Stimulated activated CD4-positive, alpha-beta T cell treated with anti-CD3 and anti-CD28 coated beads, Interleukin-4, amount 100 ng/mL, for 48 hours (primary cell): ENCODE measurements at regions not wholly inside any gene's neighbourhood (a gene's known extent, or its start where the extent isn't known, plus 50 kb on each side); places are given as distances from the start of the nearest gene placed in this dataset.
A peak's percentile ranks its signal among the peaks of the same experiment; 100 is the strongest.
"Not testable (repeated sequence)": the region's sequence is repeated elsewhere in the genome, so short reads cannot be mapped to it uniquely, and the experiment has no call there.

Experiments
- DNase-seq, 2 donors: peaks; one replicate each; pipeline ENCODE4 v3.0.0-alpha.2; 2020; ENCODE audit warnings: low read depth in 2 of 2

GRCh38 chr2:238502088-238502810 is 75.5 kb downstream of the ASB1 start:
- no peak for DNase-seq

DNA sequence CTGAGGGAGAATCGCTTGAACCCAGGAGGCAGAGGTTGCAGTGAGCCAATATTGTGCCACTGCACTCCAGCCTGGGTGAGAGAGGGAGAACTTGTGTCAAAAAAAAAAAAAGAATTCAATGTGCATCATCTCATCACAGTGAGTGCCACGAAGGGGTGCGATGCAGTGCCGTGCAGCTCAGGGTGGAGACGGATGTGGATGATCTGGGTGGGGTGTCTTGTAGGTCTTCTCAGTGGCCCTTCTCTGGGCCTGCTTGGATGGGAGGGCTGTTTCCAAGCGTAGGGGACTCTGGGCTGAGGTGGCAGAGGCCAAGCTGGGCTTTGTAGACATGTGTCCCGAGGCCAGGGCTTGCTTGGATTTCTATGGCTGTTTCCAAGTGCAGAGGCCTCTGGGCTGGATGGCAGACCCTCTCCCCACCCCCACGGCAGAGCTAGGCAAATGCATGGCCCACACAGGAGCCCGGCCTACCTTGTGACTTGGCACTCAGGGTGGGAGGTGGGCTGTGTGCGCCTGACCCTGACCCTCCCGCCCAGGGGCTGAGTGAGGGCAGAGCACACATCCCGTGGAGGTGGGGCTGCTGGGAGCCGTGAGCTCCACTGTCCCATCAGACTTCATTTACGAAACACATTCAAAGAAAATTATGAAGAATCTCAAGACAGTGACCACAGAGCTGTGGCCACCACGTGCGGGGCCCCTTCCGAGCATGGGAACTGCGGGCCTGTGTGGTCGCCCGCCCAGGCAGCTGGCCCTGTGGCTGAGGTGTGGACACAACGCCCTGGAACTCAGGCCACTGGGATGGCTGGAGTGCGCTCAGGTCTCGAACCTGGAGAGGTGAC is 76.4 kb downstream of the ASB1 start:
- DNase-seq: no peak

GRCh38 chr2:238504181-238504931 is 77.6 kb downstream of the ASB1 start:
- no peak for DNase-seq

DNA sequence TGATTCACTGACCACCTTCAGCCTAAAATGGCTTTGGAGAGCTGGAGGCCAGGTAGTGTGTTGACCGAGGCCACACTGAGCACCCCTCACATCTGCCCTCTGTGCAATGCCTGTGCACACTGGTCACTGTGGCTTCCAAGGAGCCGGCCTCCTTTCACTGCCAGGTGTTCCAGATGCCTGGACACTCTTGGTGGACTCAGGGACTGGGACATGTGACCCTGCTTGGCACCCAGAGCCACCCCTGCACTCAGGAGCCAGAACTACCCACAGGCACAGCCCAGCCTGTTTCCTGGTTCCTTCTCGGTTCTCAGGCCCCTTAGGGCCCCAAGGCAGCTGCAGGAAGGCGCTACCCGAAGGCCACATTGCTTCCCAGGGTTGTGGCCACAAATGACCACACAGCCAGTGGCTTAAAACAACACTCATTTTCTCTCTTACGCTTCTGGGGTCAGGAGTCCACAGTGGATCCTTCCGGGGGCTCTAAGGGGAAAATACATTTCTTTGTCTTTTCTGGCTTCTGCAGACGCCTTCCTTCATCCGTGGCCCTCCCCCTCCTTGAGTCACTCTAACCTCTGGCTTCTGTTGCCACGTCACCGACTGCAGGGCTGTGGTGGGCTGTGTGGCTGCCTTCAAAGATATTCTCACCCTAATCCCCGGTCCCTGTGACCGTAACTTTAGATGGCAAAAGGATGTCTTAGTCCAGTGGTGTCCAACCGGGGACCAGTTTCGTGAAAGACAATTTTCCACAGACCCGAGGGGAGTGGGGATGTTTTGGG is 78.6 kb downstream of the ASB1 start:
- no peak for DNase-seq

DNA sequence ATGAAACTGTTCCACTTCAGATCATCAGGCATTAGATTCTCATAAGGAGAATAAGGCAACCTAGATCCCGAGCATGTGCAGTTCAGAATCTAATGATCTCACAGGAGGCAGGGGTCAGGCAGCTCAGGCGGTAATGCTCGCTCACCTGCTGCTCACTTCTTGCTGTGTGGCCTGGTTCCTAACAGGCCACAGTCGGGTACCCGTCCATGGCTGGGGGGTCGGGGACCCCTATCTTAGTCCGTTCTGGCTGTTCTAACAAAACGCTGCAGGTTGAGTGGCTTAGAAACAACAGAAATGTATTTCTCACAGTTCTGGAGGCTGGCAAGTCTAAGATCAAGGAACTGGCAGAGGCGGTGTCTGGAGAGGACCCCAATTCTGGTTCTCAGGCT is 79.2 kb downstream of the ASB1 start:
- DNase-seq: no peak

- no peak for DNase-seq
These were observed 79.8 kb downstream of the ASB1 start for GRCh38 chr2:238506371-238507068.

GRCh38 chr2:238507836-238508235 is 81.1 kb downstream of the ASB1 start:
- no peak for DNase-seq

DNA sequence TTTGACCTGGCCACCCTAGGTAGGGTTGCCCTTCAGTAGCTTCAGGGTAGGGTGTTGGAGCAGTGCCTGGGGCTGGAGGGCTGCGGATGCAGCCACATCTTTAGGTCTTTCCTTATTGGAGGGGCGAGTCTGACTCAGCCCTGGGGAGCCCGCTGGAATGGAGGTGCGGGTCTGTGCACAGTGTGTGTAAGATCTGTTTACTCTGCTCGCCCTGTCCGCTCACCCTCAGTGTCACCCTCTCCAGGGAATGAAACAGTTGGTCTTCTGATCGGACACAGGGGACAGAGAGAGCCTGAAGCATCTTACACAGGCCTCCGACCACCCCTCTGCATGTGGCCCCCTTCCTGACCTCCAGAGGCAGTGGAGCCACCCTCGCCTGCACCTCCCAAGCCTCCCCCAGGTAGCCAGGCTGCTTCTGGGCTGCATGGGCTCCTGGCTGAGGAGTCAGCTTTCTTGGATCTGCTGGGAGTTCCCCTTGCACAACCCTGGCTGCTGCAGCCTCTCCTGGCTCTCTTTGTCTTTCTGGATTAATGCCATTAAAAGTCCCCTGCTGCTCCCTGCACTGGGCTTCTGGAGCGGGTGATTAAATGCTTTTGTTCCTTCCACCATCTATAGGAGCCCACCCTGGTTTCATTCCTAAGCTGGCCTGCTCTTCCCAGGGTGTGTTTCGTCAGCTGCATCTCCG is 82.6 kb downstream of the ASB1 start:
- DNase-seq: no peak

DNA sequence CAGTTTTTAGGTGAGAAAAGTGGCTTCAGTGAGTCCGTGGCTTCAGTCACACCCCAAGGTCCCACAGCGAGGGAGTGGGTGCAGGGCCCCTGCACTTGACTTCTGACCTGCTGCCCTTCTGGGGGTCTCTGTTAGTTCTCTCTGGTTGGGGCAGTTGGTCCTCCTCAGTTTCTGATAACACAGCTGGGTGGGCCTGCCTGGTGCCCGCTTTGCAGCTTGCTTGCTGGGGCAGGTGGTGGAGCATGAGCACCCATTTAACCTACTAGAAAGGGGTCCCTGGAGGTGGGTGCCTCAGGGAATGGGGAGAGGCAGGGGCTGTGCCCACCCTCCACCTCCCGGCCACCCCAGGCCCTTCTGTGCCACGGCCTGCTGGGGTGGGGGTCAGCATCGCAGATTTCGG is 83.2 kb downstream of the ASB1 start:
- DNase-seq: no peak

- no peak for DNase-seq
These were observed 84.3 kb downstream of the ASB1 start for GRCh38 chr2:238510911-238511613.

GRCh38 chr2:238511614-238511950 is 84.9 kb downstream of the ASB1 start:
- no peak for DNase-seq

- DNase-seq: no peak
These were observed 85.6 kb downstream of the ASB1 start for GRCh38 chr2:238512247-238512867.

- DNase-seq: peak; percentile 19 to 32
These were observed 86.6 kb downstream of the ASB1 start for GRCh38 chr2:238513346-238513745.

GRCh38 chr2:238514024-238514423 is 87.3 kb downstream of the ASB1 start:
- not testable (repeated sequence) for DNase-seq

DNA sequence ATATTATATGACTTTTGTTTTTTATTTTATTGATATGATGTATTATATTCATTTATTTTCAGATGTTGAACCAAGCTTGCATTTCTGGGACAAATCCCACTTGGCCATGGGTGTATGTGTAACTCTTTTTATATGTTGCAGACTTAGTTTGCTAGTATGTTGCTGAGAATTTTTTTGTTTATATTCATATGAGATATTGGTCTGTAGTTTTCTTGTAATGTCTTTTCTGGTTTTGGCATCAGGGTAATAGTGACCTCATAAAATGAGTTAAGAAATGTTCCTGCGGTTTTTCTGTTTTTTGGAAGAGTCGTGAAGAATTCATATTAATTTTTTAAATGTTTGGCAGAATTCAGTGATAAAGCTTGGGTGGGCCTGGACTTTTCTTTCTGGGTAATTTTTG is 88.7 kb downstream of the ASB1 start:
- no peak for DNase-seq

DNA sequence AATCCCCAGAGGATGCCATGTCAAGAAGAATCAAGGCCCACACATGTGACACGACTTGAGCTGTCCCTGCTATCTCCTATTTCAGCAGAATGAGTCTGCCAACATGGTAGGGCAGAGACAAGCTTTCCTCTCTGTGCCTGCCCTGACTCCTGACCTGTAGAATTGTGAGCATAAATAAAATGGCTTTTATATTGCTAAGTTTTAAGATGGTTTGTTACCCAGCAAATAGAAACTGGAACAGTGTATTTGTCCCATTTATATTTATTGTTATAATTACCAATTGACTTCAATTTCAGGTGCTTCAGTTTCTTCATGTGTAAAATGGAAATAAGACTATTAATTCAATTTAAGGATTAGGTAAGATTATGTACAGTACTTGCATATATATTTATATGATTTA is 90.5 kb downstream of the ASB1 start:
- DNase-seq: no peak

GRCh38 chr2:238518172-238518820 is 91.6 kb downstream of the ASB1 start:
- no peak for DNase-seq

DNA sequence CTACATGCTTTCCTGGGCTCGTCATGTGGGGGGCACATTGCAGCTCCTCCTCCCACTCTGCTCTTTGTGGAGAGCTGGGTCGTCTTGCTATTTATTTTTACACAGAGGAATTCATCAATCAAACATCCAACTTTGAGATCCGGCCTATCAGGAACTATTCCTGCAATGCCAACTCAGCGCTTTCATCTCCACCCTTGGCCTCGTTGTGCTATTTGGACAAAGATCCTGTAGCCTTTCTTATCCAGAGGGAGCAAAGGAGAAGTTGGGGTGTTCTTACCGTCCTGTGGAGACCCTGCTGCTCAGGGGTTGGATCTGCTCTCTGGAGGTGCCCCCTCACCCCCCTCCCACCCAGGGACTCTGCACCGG is 92.1 kb downstream of the ASB1 start:
- no peak for DNase-seq

DNA sequence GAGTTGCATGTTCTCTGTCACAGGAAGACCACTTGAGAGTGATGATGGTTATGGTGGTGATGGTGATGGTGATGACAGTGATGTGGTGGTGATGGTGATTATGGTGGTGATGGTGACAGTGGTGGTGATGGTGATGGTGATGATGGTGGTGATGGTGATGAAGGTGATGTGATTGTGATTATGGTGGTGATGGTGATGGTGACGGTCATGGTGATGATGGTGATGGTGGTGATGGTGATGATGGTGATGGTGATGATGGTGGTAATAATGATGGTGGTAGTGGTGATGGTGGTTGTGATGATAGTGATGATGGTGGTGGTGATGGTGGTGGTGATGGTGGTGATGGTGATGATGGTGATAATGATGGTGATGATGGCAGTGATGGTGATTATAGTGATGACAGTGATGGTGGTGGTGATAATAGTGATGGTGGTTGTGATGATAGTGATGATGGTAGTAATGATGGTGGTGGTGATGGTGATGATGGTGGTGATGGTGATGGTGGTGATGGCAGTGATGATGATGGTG is 93.7 kb downstream of the ASB1 start:
- no peak for DNase-seq
